ENCODE measurements at regions not wholly inside any gene's neighbourhood (a gene's known extent, or its start where the extent isn't known, plus 50 kb on each side); places are given as distances from the start of the nearest gene placed in this dataset.

DNA sequence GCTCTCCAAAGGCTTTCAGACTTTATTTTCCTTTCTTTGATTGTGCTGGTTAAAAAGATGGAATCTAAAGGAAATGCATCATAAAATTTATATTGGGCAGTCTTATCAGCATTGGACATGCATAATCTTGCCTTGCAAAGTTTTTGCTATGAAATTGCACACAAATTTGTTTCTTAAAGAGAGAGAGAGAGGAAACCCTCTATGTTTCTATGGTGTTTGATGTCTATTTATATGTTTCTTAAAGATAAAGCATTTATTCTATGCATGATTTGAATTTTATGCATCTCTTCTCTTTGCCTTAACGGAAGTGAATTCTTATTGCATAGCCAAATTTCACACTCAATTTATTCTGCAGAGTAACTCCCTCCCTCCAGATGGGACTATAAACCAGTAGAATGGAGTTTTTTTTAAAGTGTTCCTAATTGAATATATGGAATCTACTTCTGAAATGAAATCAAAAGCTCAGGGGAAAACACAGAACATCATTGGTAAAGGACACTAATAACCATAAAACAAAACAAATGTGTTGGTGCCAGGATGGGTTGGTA lies 83.5 kb upstream of the PPARGC1A start:
- TF ChIP-seq, protein P1, sequence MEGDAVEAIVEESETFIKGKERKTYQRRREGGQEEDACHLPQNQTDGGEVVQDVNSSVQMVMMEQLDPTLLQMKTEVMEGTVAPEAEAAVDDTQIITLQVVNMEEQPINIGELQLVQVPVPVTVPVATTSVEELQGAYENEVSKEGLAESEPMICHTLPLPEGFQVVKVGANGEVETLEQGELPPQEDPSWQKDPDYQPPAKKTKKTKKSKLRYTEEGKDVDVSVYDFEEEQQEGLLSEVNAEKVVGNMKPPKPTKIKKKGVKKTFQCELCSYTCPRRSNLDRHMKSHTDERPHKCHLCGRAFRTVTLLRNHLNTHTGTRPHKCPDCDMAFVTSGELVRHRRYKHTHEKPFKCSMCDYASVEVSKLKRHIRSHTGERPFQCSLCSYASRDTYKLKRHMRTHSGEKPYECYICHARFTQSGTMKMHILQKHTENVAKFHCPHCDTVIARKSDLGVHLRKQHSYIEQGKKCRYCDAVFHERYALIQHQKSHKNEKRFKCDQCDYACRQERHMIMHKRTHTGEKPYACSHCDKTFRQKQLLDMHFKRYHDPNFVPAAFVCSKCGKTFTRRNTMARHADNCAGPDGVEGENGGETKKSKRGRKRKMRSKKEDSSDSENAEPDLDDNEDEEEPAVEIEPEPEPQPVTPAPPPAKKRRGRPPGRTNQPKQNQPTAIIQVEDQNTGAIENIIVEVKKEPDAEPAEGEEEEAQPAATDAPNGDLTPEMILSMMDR (IDR thresholded peaks at IDR 0.05), result no peak
- TF ChIP-seq POLR2A (IDR thresholded peaks at IDR 0.05), result no peak
